Transverse colon (tissue), 4 donors: ENCODE measurements at regions not wholly inside any gene's neighbourhood (a gene's known extent, or its start where the extent isn't known, plus 50 kb on each side); places are given as distances from the start of the nearest gene placed in this dataset.

ENCODE experiments used
- CTCF ChIP-seq, 5 experiments: fragments of 200-600 bp in 3 of 5; fragments of 450-650 bp in 2 of 5; sonication (generic) in 3 of 5; IDR thresholded peaks; 1 replicate in 2 of 5; 2 replicates in 3 of 5; pipeline ENCODE4 v1.5.1; 2016 to 2017; ENCODE audit warnings: antibody characterized with exemption in 5 of 5, inconsistent platforms in 3 of 5, mild to moderate bottlenecking in 2 of 5, moderate library complexity in 1 of 5
- POLR2AphosphoS5 ChIP-seq, 3 donors: sonication (generic); formaldehyde crosslinking; IDR thresholded peaks; one replicate each; pipeline ENCODE4 v1.6.1; 2016; ENCODE audit warnings: antibody characterized with exemption in 3 of 3

GRCh38 chr7:124323597-124323996 lies 290.7 kb upstream of the TMEM229A start:
- TF ChIP-seq CTCF (IDR thresholded peaks at IDR 0.05) (no peak), POLR2AphosphoS5 (IDR thresholded peaks at IDR 0.05) (no peak)
